AG09319 (cell line): ENCODE measurements at regions not wholly inside any gene's neighbourhood (a gene's known extent, or its start where the extent isn't known, plus 50 kb on each side); places are given as distances from the start of the nearest gene placed in this dataset.

Experiments used
- DNase-seq: peaks from one replicate; pipeline ENCODE4 v3.0.0-alpha.2; 2010; ENCODE audit warnings: low read depth; ENCODE audit errors: extremely low read depth
- CTCF ChIP-seq: IDR thresholded peaks from 2 replicates; pipeline ENCODE4 v1.5.1; 2011; ENCODE audit warnings: low read depth, mild to moderate bottlenecking, inconsistent platforms, low read length, moderate library complexity

- DNase-seq, result no peak
- TF ChIP-seq CTCF, result no peak
Observed at GRCh38 chr1:238558156-238558555, 667.4 kb upstream of the ZP4 start.

GRCh38 chr1:238552271-238552670 lies 661.5 kb upstream of the ZP4 start:
- no peak for TF ChIP-seq CTCF
- no peak for DNase-seq

- no peak for DNase-seq
- no peak for TF ChIP-seq CTCF
Observed at GRCh38 chr1:238549137-238549536, 658.4 kb upstream of the ZP4 start.

- no peak for TF ChIP-seq CTCF
- DNase-seq, result no peak
Observed at GRCh38 chr1:238546118-238546517, 655.4 kb upstream of the ZP4 start.

GRCh38 chr1:238537641-238538040 lies 646.9 kb upstream of the ZP4 start:
- no peak for TF ChIP-seq CTCF
- no peak for DNase-seq

- DNase-seq, result no peak
- TF ChIP-seq CTCF, result no peak
Observed at GRCh38 chr1:238530209-238530851, 639.6 kb upstream of the ZP4 start.

DNA sequence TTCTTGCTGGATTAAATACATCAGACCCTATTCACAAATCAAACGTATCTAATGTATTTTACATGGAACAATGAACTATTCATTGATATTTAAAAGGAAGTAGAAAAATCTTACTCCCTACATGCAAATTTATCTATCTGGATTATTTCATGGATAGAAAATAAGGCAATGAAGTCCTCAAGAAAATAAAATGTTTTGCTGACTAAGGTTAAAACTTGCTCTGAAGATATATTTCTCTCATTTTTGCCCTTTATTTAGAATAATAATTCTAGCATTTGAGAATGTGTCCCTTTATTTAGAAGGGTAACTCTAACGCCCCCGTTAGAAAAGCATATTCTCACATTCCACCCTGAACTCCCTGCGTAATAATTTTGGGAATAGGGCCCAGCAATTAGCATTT lies 627.0 kb upstream of the ZP4 start:
- no peak for DNase-seq
- no peak for TF ChIP-seq CTCF
